AG04449 (cell line): ENCODE measurements at regions not wholly inside any gene's neighbourhood (a gene's known extent, or its start where the extent isn't known, plus 50 kb on each side); places are given as distances from the start of the nearest gene placed in this dataset.

Source experiments
- CTCF ChIA-PET: fragments of 350-600 bp; formaldehyde crosslinking; extraction: SDS; loops from one replicate; lab custom pipeline; 2021; ENCODE audit warnings: antibody characterized with exemption; lab: Yijun Ruan, JAX
- POLR2A ChIA-PET: fragments of 400-600, 350-600 bp; formaldehyde crosslinking; extraction: SDS; loops from one replicate; lab custom pipeline; 2020; ENCODE audit warnings: antibody characterized with exemption, inconsistent platforms; lab: Yijun Ruan, JAX
- DNase-seq: peaks from one replicate; pipeline ENCODE4 v3.0.0-alpha.2; 2010; ENCODE audit warnings: low read depth, low spot score
- H3K4me3 ChIP-seq: 2 replicates; pipeline ENCODE4 v1.5.1; 2011; ENCODE audit warnings: low read depth, mild to moderate bottlenecking, control low read depth, low read length
- CTCF ChIP-seq: IDR thresholded peaks from one replicate; pipeline ENCODE4 v1.5.1; 2011; ENCODE audit warnings: mild to moderate bottlenecking, moderate library complexity, low read length, control low read depth, inconsistent platforms; ENCODE audit not compliant: insufficient read depth; ENCODE audit errors: missing control alignments

GRCh38 chr1:229073251-229073650 is 197.7 kb upstream of the RAB4A start:
- no peak overlapping the region for H3K4me3 ChIP-seq
- ChIA-PET POLR2A (no interaction called here), CTCF (no interaction called here)
- TF ChIP-seq CTCF, result no peak
- no peak for DNase-seq

- DNase-seq, result no peak
Measured at GRCh38 chr1:229075217-229075616, 195.7 kb upstream of the RAB4A start.

GRCh38 chr1:229075716-229076115 is 195.2 kb upstream of the RAB4A start:
- no peak for TF ChIP-seq CTCF
- ChIA-PET CTCF (no interaction called here), POLR2A (no interaction called here)
- no peak for DNase-seq
- H3K4me3 ChIP-seq, result no peak overlapping the region

More at GRCh38 chr1:229075217-229075616, 195.7 kb upstream of the RAB4A start:
- CTCF ChIA-PET, result no interaction called here
- POLR2A ChIA-PET, result no interaction called here
- H3K4me3 ChIP-seq, result no peak overlapping the region
- no peak for TF ChIP-seq CTCF

GRCh38 chr1:229076195-229076594 is 194.7 kb upstream of the RAB4A start:
- no peak for TF ChIP-seq CTCF
- CTCF ChIA-PET, result no interaction called here
- POLR2A ChIA-PET, result no interaction called here
- DNase-seq, result no peak
- H3K4me3 ChIP-seq, result no peak overlapping the region

GRCh38 chr1:229079016-229079595 is 191.8 kb upstream of the RAB4A start:
- CTCF ChIA-PET, result no interaction called here

GRCh38 chr1:229080361-229080760 is 190.6 kb upstream of the RAB4A start:
- no peak for TF ChIP-seq CTCF
- no peak overlapping the region for H3K4me3 ChIP-seq
- ChIA-PET CTCF (no interaction called here), POLR2A (no interaction called here)
- no peak for DNase-seq

More at GRCh38 chr1:229079016-229079595, 191.8 kb upstream of the RAB4A start:
- no peak for DNase-seq
- no peak overlapping the region for H3K4me3 ChIP-seq
- POLR2A ChIA-PET, result no interaction called here
- no peak for TF ChIP-seq CTCF
